Neural progenitor cell (in vitro differentiated cells): ENCODE measurements at regions not wholly inside any gene's neighbourhood (a gene's known extent, or its start where the extent isn't known, plus 50 kb on each side); places are given as distances from the start of the nearest gene placed in this dataset.

Experiments used
- DNase-seq: peaks from one replicate; pipeline ENCODE4 v3.0.0-alpha.2; 2016; ENCODE audit warnings: low spot score
- H2AFZ ChIP-seq: fragments of 200-600 bp; sonication (generic); replicated peaks from 2 replicates; pipeline ENCODE4 v1.6.1; 2016; ENCODE audit warnings: antibody characterized with exemption
- H3F3A ChIP-seq: fragments of 200-600 bp; sonication (generic); 2 replicates; pipeline ENCODE4 v1.6.1; 2016; ENCODE audit warnings: antibody characterized with exemption, low read depth
- H3K27ac ChIP-seq: fragments of 200-600 bp; sonication (generic); 2 replicates; pipeline ENCODE4 v1.5.1; 2016; ENCODE audit warnings: mild to moderate bottlenecking
- H3K27me3 ChIP-seq: fragments of 200-600 bp; sonication (generic); 2 replicates; pipeline ENCODE4 v1.6.1; 2016; ENCODE audit warnings: mild to moderate bottlenecking, moderate library complexity
- H3K36me3 ChIP-seq: fragments of 200-600 bp; sonication (generic); 2 replicates; pipeline ENCODE4 v1.5.1; 2016
- H3K4me1 ChIP-seq: fragments of 200-600 bp; sonication (generic); 2 replicates; pipeline ENCODE4 v1.6.1; 2016; ENCODE audit warnings: mixed run types
- H3K4me2 ChIP-seq: fragments of 200-600 bp; sonication (generic); 2 replicates; pipeline ENCODE4 v1.6.1; 2016
- H3K4me3 ChIP-seq: fragments of 200-600 bp; sonication (generic); 2 replicates; pipeline ENCODE4 v1.5.1; 2016
- H3K79me2 ChIP-seq: fragments of 200-600 bp; sonication (generic); 2 replicates; pipeline ENCODE4 v1.6.1; 2016; ENCODE audit warnings: low read depth
- H3K9ac ChIP-seq: fragments of 200-600 bp; sonication (generic); 2 replicates; pipeline ENCODE4 v1.6.1; 2016
- H3K9me3 ChIP-seq: fragments of 200-600 bp; sonication (generic); 2 replicates; pipeline ENCODE4 v1.5.1; 2016; ENCODE audit warnings: low read depth
- H4K20me1 ChIP-seq: fragments of 200-600 bp; sonication (generic); 2 replicates; pipeline ENCODE4 v1.6.1; 2016; ENCODE audit warnings: low read depth
- H3K27ac Mint-ChIP-seq: 3 replicates; pipeline ENCODE4 v1.8.0; 2021; ENCODE audit warnings: mixed read lengths
- H3K27me3 Mint-ChIP-seq: 2 replicates; pipeline ENCODE4 v1.8.0; 2022; ENCODE audit warnings: low read depth, mild to moderate bottlenecking, inconsistent platforms, moderate library complexity, mixed read lengths; ENCODE audit not compliant: insufficient read depth
- H3K36me3 Mint-ChIP-seq: 3 replicates; pipeline ENCODE4 v1.8.0; 2021; ENCODE audit warnings: mixed read lengths
- H3K4me1 Mint-ChIP-seq: 3 replicates; pipeline ENCODE4 v1.8.0; 2021; ENCODE audit warnings: mixed read lengths
- H3K4me3 Mint-ChIP-seq: 3 replicates; pipeline ENCODE4 v1.8.0; 2021; ENCODE audit warnings: mild to moderate bottlenecking, moderate library complexity, mixed read lengths
- H3K9me3 Mint-ChIP-seq: 3 replicates; pipeline ENCODE4 v1.8.0; 2020; ENCODE audit warnings: mixed read lengths
- EZH2 ChIP-seq: fragments of 200-600 bp; sonication (generic); IDR thresholded peaks from 2 replicates; pipeline ENCODE4 v1.6.1; 2017; ENCODE audit warnings: antibody characterized with exemption, mild to moderate bottlenecking, moderate library complexity
- EZH2phosphoT487 ChIP-seq: fragments of 200-600 bp; sonication (generic); IDR thresholded peaks from 2 replicates; pipeline ENCODE4 v1.6.1; 2017; ENCODE audit warnings: antibody characterized with exemption
- TF ChIP-seq, protein P1 (sequence below): fragments of 200-600 bp; sonication (generic); IDR thresholded peaks from 2 replicates; pipeline ENCODE4 v1.5.1; 2017; ENCODE audit warnings: antibody characterized with exemption, mild to moderate bottlenecking

DNA sequence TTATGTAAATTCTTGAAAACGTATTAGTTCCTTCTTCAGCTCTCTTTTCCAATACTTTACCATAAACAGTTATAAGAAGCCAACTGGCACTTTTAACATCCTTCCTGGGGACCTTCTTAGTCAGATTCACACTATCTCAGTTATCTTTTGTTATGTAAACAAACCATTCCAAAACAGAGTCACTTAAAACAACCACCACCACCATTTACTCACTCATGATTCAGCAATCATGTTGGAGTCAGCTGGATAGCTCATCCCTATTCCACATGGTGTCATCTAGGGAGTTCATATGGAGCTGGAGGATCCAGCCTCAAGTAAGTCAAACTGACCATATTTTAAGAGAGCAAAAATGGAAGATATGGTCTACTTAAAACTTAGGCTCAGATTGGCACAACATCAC is 240.3 kb upstream of the IRX3 start:
- Histone ChIP-seq H3K4me2 (no peak overlapping the region), H2AFZ (peak overlapping the region; percentile 26), H3K9me3 (peaks cover 6% of the 10 kb centered on the region), H4K20me1 (no peaks in the 10 kb centered on the region), H3K9ac (no peak overlapping the region), H3K27ac (no peak overlapping the region), H3F3A (no peaks in the 10 kb centered on the region), H3K79me2 (no peaks in the 10 kb centered on the region), H3K4me3 (no peak overlapping the region), H3K4me1 (no peaks in the 10 kb centered on the region), H3K27me3 (no peaks in the 10 kb centered on the region), H3K36me3 (no peaks in the 10 kb centered on the region)
- no peak overlapping the region for H3K4me3 Mint-ChIP-seq
- TF ChIP-seq EZH2 (no peak), EZH2phosphoT487 (no peak)
- TF ChIP-seq, protein P1, sequence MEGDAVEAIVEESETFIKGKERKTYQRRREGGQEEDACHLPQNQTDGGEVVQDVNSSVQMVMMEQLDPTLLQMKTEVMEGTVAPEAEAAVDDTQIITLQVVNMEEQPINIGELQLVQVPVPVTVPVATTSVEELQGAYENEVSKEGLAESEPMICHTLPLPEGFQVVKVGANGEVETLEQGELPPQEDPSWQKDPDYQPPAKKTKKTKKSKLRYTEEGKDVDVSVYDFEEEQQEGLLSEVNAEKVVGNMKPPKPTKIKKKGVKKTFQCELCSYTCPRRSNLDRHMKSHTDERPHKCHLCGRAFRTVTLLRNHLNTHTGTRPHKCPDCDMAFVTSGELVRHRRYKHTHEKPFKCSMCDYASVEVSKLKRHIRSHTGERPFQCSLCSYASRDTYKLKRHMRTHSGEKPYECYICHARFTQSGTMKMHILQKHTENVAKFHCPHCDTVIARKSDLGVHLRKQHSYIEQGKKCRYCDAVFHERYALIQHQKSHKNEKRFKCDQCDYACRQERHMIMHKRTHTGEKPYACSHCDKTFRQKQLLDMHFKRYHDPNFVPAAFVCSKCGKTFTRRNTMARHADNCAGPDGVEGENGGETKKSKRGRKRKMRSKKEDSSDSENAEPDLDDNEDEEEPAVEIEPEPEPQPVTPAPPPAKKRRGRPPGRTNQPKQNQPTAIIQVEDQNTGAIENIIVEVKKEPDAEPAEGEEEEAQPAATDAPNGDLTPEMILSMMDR, result no peak
- H3K27ac Mint-ChIP-seq, result no peak overlapping the region
- H3K36me3 Mint-ChIP-seq, result peaks cover 2% of the 10 kb centered on the region
- DNase-seq, result no peak
- no peaks in the 10 kb centered on the region for H3K4me1 Mint-ChIP-seq
- H3K27me3 Mint-ChIP-seq, result peaks cover 3% of the 10 kb centered on the region
- peaks cover 21% of the 10 kb centered on the region for H3K9me3 Mint-ChIP-seq

DNA sequence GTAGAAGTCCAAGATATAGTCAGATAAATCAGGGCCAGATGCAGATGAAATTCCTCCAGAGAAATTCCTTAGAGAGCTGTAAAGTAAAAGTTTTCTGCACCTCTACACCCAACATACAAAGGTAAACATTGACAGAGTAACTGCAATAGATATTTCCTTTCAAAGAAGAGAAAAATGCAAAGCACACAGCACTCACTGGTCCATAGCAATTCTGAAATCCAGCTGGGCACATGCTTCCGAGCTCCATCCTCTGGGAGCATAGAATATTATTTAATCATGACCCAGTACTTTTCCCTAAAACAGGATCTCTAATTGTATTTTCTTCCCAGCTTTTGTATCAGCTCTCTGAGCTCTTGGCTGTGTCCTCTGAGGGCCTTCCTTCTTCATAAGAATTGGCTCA is 239.5 kb upstream of the IRX3 start:
- Histone ChIP-seq H3F3A (no peaks in the 10 kb centered on the region), H3K9ac (no peak overlapping the region), H3K36me3 (no peaks in the 10 kb centered on the region), H3K9me3 (peaks cover 6% of the 10 kb centered on the region), H3K4me1 (no peaks in the 10 kb centered on the region), H3K4me2 (no peak overlapping the region), H2AFZ (no peak overlapping the region), H3K27ac (no peak overlapping the region), H4K20me1 (no peaks in the 10 kb centered on the region), H3K27me3 (no peaks in the 10 kb centered on the region), H3K79me2 (no peaks in the 10 kb centered on the region), H3K4me3 (no peak overlapping the region)
- H3K27me3 Mint-ChIP-seq, result peaks cover 3% of the 10 kb centered on the region
- H3K36me3 Mint-ChIP-seq, result peaks cover 2% of the 10 kb centered on the region
- no peak for DNase-seq
- no peak overlapping the region for H3K27ac Mint-ChIP-seq
- peaks cover 19% of the 10 kb centered on the region for H3K9me3 Mint-ChIP-seq
- H3K4me3 Mint-ChIP-seq, result no peak overlapping the region
- TF ChIP-seq EZH2phosphoT487 (no peak), EZH2 (no peak)
- TF ChIP-seq, protein P1, result no peak
- H3K4me1 Mint-ChIP-seq, result no peaks in the 10 kb centered on the region

DNA sequence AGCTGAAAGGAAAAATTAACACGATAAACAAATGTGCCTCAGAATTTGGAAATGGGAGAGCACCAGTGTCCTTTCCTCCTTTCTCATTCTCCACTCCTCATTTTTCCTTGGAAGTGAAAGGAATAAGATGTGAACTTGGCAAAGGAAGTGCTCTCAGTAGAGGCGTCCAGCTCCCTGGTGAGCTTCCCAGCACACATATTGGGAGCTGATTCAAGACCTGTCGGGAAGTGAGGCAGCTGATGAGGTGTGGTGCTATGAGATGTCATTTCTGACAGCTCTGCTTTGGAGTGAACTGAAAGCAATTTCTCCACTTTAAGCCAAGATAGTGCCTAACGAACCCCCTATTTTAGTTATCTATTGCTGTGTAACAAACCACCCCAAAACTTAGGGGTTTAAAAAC is 238.5 kb upstream of the IRX3 start:
- no peaks in the 10 kb centered on the region for H3K36me3 ChIP-seq
- no peaks in the 10 kb centered on the region for H3F3A ChIP-seq
- Mint-ChIP-seq H3K4me1 (no peaks in the 10 kb centered on the region), H3K27ac (no peak overlapping the region), H3K27me3 (peaks cover 3% of the 10 kb centered on the region), H3K9me3 (peaks cover 19% of the 10 kb centered on the region), H3K36me3 (peaks cover 2% of the 10 kb centered on the region), H3K4me3 (no peak overlapping the region)
- TF ChIP-seq, protein P1, result no peak
- TF ChIP-seq EZH2phosphoT487, result no peak
- TF ChIP-seq EZH2, result no peak
- no peaks in the 10 kb centered on the region for H3K27me3 ChIP-seq
- H3K79me2 ChIP-seq, result no peaks in the 10 kb centered on the region
- H4K20me1 ChIP-seq, result no peaks in the 10 kb centered on the region
- no peak overlapping the region for H3K9ac ChIP-seq
- no peaks in the 10 kb centered on the region for H3K4me1 ChIP-seq
- H3K4me2 ChIP-seq, result no peak overlapping the region
- DNase-seq, result no peak
- H3K27ac ChIP-seq, result no peak overlapping the region
- H3K9me3 ChIP-seq, result peaks cover 6% of the 10 kb centered on the region
- no peak overlapping the region for H3K4me3 ChIP-seq
- H2AFZ ChIP-seq, result no peak overlapping the region

DNA sequence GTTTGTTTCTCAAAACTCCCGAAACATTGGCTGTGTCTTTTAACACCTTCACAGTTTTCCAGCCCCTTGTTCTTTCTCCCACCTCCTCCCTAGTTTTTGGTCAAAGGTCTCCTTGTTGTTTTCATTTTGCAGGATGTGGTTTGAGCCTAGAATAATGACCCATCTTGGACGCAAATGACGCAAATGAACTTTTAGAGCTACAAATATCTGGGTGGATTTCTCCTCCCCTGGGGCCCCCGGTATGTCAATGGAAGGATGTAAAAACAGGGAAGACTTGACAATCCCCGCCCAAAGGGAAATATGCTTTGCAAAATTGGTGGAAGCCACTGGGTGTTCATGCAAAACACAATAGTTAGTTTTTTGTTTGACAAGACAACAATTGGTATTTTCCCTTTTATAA is 236.0 kb upstream of the IRX3 start:
- Mint-ChIP-seq H3K27ac (no peak overlapping the region), H3K4me1 (no peaks in the 10 kb centered on the region)
- TF ChIP-seq, protein P1, result no peak
- TF ChIP-seq EZH2phosphoT487 (no peak), EZH2 (no peak)

More for the DNA sequence above, 236.0 kb upstream of the IRX3 start:
- Histone ChIP-seq H3K27ac (no peak overlapping the region), H2AFZ (no peak overlapping the region), H3K4me1 (no peaks in the 10 kb centered on the region), H3F3A (no peaks in the 10 kb centered on the region), H3K79me2 (no peaks in the 10 kb centered on the region), H3K4me2 (no peak overlapping the region), H3K27me3 (no peaks in the 10 kb centered on the region), H4K20me1 (no peaks in the 10 kb centered on the region), H3K9me3 (peaks cover 6% of the 10 kb centered on the region), H3K4me3 (no peak overlapping the region), H3K36me3 (no peaks in the 10 kb centered on the region), H3K9ac (no peak overlapping the region)
- no peak for DNase-seq
- peaks cover 2% of the 10 kb centered on the region for H3K36me3 Mint-ChIP-seq
- no peak overlapping the region for H3K4me3 Mint-ChIP-seq
- H3K27me3 Mint-ChIP-seq, result no peaks in the 10 kb centered on the region
- peaks cover 22% of the 10 kb centered on the region for H3K9me3 Mint-ChIP-seq
